Heart right ventricle (tissue), 16 donors: ENCODE measurements at regions not wholly inside any gene's neighbourhood (a gene's known extent, or its start where the extent isn't known, plus 50 kb on each side); places are given as distances from the start of the nearest gene placed in this dataset.

ENCODE experiments used
- ATAC-seq, 8 donors: fragments of 200-7000 bp; cut with Tn5 transposase; one replicate each; pipeline ENCODE4 v1.9.1; 2020; ENCODE audit warnings: mild to moderate bottlenecking in 8 of 8, moderate library complexity in 8 of 8, moderate number of reproducible peaks in 1 of 8
- DNase-seq, 2 donors: peaks; one replicate each; pipeline ENCODE4 v3.0.0-alpha.2; 2020
- H3K27ac ChIP-seq, 10 donors: fragments of 200-600 bp; sonication (generic) in 2 of 10; one replicate each; pipeline versions ENCODE4 v1.5.0 to v1.8.0; 2020 to 2022; ENCODE audit warnings: mild to moderate bottlenecking in 3 of 10
- H3K27me3 ChIP-seq, 7 donors: fragments of 200-600 bp; one replicate each; pipeline ENCODE4 v1.8.0; 2021 to 2022; ENCODE audit warnings: mild to moderate bottlenecking in 2 of 7
- H3K36me3 ChIP-seq, 9 donors: fragments of 200-600 bp; sonication (generic) in 1 of 9; one replicate each; pipeline versions ENCODE4 v1.5.0 to v1.8.0; 2020 to 2022; ENCODE audit warnings: mild to moderate bottlenecking in 2 of 9
- H3K4me1 ChIP-seq, 9 donors: fragments of 200-600 bp; sonication (generic) in 1 of 9; one replicate each; pipeline versions ENCODE4 v1.5.0 to v1.8.0; 2020 to 2022; ENCODE audit warnings: mild to moderate bottlenecking in 4 of 9
- H3K4me3 ChIP-seq, 10 donors: fragments of 200-600 bp; sonication (generic) in 2 of 10; one replicate each; pipeline versions ENCODE4 v1.5.0 to v1.8.0; 2020 to 2022; ENCODE audit warnings: mild to moderate bottlenecking in 7 of 10, moderate library complexity in 2 of 10
- H3K9me3 ChIP-seq, 11 donors: fragments of 200-600 bp in 10 of 11; sonication (generic) in 2 of 11; one replicate each; pipeline versions ENCODE4 v1.5.0 to v1.8.0; 2013 to 2022; ENCODE audit warnings: mild to moderate bottlenecking in 2 of 11, control low read depth in 1 of 11, moderate library complexity in 1 of 11
- WGBS, 2 donors: extraction: QIAGEN DNeasy Blood & Tissue Kit; methylation state at CpG; one replicate each; pipeline ENCODE4 v1.1.7; 2013; ENCODE audit warnings: inconsistent platforms in 1 of 2; 5-methylcytosine and 5-hydroxymethylcytosine counted together
- intact Hi-C, 10 donors: fragments of 100-400 bp; cut with DNase I; formaldehyde crosslinking; loops; one replicate each; pipeline versions ENCODE4 v1.11.1 to v1.14.2; 2022
- TF ChIP-seq, protein P1 (sequence below), 9 donors: fragments of 200-600 bp; sonication (generic) in 2 of 9; IDR thresholded peaks; one replicate each; pipeline versions ENCODE4 v1.5.0 to v1.8.0; 2021 to 2022; ENCODE audit warnings: antibody characterized with exemption in 9 of 9, mild to moderate bottlenecking in 5 of 9, moderate library complexity in 1 of 9
- donor health status: Arrhythmogenic right ventricular cardiomyopathy.
- donor health status: ischemic (EF 13 %, LVEDD 7.1; RV severe dilation, severe dysfunction).
- donor health status: healthy with polysubstance abuse.
- donor health status: DM: no; HTN: yes; CAD: no.
- donor health status: DM: no; HTN: no; CAD: no.
- donor health status: ischemic (EF 25% LVEDD 6.9; RV normal size, moderate dysfunction).
- donor health status: ischemic (EF 25% LVEDD 5.7; RV mildly dilated, moderate dysfunction).
- donor health status: healthy.
- donor health status: DM: yes; HTN: yes; CAD: no.
- donor health status: Ischemic cardiomyopathy.
- donor health status: ischemic (EF 35%, LVEDD 5.7; RV mildly dilated, moderate dysfunction).
- donor health status: nonischemic (EF 11% LVEDD 7.7; RV severe dilation, severe dysfunction).
- donor health status: DM: yes; HTN: yes; CAD: no.
- donor health status: PGD.
- donor health status: ischemic (EF 29% LVEDD 5.4; RV normal size, mild dysfunction).
- donor health status: nonischemic (EF 23%, LVEDD 6.1; RV moderate dilation, normal function).

DNA sequence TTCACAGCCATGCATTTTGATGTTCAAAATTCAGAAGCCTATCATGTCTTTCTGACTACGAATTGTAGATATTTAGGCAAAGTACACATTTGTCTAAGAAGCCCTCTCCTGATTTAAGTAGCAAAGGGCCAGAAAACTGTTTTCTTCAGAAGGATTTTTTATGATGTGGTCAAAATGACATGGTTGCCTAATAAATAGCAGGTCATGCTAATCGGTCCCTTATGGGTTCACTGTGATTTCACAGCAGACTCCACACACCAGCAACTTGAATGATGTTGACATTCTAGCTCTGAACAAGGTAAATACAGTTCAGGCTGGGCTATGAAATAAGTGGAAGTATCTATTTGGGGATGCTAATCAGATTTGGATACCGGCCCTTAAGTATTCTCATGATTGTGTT lies 178.7 kb upstream of the DPYD start:
- intact Hi-C loops, result no loop called here
- no peaks in the 10 kb centered on the region for H3K36me3 ChIP-seq
- WGBS, 2 donors, result 75 to 79% methylated on average over 3 of the region's 3 CpGs
- DNase-seq (no peak), ATAC-seq (no peak)
- peaks cover 0 to 3% (median 0%) of the 10 kb centered on the region in 7 donors for H3K27me3 ChIP-seq
- H3K4me3 ChIP-seq, result no peak overlapping the region
- H3K9me3 ChIP-seq, result no peaks in the 10 kb centered on the region
- no peak overlapping the region for H3K27ac ChIP-seq
- TF ChIP-seq, protein P1, sequence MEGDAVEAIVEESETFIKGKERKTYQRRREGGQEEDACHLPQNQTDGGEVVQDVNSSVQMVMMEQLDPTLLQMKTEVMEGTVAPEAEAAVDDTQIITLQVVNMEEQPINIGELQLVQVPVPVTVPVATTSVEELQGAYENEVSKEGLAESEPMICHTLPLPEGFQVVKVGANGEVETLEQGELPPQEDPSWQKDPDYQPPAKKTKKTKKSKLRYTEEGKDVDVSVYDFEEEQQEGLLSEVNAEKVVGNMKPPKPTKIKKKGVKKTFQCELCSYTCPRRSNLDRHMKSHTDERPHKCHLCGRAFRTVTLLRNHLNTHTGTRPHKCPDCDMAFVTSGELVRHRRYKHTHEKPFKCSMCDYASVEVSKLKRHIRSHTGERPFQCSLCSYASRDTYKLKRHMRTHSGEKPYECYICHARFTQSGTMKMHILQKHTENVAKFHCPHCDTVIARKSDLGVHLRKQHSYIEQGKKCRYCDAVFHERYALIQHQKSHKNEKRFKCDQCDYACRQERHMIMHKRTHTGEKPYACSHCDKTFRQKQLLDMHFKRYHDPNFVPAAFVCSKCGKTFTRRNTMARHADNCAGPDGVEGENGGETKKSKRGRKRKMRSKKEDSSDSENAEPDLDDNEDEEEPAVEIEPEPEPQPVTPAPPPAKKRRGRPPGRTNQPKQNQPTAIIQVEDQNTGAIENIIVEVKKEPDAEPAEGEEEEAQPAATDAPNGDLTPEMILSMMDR (IDR thresholded peaks at IDR 0.05), result no peak
- H3K4me1 ChIP-seq, result peaks cover 0 to under 1% (median 0%) of the 10 kb centered on the region in 9 donors

DNA sequence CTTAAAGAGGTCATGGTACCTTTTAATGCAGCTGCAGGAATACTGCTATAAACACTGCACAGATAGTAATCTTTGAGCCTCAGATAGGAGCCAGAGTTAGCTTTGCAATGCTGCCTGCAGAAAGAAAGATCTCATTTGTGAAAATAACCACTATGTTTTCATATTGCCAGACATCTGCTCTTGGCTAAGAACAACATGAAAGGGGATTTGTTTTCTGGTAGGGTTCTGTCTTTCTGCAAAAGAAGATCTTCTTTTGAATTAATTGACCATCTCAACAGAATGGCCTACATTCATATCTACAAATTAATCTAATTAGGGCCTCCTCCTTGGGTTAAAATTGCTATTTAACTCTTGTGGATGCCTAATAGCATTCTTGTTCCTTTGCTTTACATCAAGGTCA lies 177.6 kb upstream of the DPYD start:
- TF ChIP-seq, protein P1 (IDR thresholded peaks at IDR 0.05), result no peak
- no peaks in the 10 kb centered on the region for H3K36me3 ChIP-seq
- H3K9me3 ChIP-seq, result no peaks in the 10 kb centered on the region
- intact Hi-C loops, result no loop called here
- DNase-seq (no peak), ATAC-seq (no peak)
- no peaks in the 10 kb centered on the region for H3K4me1 ChIP-seq
- no peak overlapping the region for H3K4me3 ChIP-seq
- H3K27me3 ChIP-seq, result peaks cover 0 to 3% (median 0%) of the 10 kb centered on the region in 7 donors
- H3K27ac ChIP-seq, result no peak overlapping the region

DNA sequence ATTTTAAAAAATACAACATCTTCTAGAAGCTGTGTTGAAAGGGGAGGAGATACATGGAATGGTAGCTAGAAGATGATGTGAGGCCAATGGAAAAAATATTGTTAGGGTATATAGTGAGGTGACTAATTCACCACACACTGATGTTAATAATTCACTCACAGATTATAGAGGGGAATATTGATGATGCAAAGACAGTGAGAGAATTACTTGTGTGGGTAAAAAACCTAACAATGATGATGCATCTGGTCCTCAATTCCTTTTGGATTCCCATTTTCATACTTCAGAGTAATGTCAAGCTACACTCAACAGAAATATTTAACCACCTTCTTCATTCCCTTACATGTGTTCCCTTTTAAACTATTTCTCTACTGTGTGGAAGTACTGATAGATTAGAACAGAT lies 169.5 kb upstream of the DPYD start:
- no peaks in the 10 kb centered on the region for H3K27me3 ChIP-seq
- DNase-seq, result no peak
- H3K4me1 ChIP-seq, result no peaks in the 10 kb centered on the region
- H3K27ac ChIP-seq, result no peak overlapping the region
- H3K9me3 ChIP-seq, result no peaks in the 10 kb centered on the region
- ATAC-seq, result no peak
- H3K4me3 ChIP-seq, result no peak overlapping the region
- TF ChIP-seq, protein P1 (IDR thresholded peaks at IDR 0.05), result no peak
- H3K36me3 ChIP-seq, result no peaks in the 10 kb centered on the region
- intact Hi-C loops, result no loop called here

DNA sequence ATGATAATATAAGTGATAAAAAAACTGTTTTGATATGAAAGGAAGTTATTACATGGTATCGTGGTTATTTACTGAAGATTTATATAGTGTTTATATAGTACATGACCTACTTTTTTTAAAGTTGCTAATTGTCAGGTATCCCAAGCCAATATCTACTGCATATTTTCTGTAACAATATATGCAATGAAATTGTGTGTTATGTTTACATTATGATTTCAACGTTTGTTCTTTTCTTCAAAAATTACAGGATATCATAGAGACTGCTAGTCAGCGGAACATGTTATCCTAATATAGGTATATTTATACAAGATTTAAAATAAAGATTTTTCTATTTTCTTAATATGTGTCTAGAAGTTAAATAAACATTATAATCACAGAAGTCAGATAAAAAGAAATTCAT lies 167.5 kb upstream of the DPYD start:
- H3K4me3 ChIP-seq, result no peak overlapping the region
- 80 to 81% methylated on average over 3 of the region's 3 CpGs for WGBS, 2 donors
- no peaks in the 10 kb centered on the region for H3K9me3 ChIP-seq
- intact Hi-C loops, result no loop called here
- no peak for ATAC-seq
- no peak for DNase-seq
- no peaks in the 10 kb centered on the region for H3K36me3 ChIP-seq
- TF ChIP-seq, protein P1 (IDR thresholded peaks at IDR 0.05), result no peak
- H3K4me1 ChIP-seq, result no peaks in the 10 kb centered on the region
- no peaks in the 10 kb centered on the region for H3K27me3 ChIP-seq
- H3K27ac ChIP-seq, result no peak overlapping the region
